ENCODE measurements at regions not wholly inside any gene's neighbourhood (a gene's known extent, or its start where the extent isn't known, plus 50 kb on each side); places are given as distances from the start of the nearest gene placed in this dataset.
"Not testable (repeated sequence)": the region's sequence is repeated elsewhere in the genome, so short reads cannot be mapped to it uniquely, and the experiment has no call there.

DNA sequence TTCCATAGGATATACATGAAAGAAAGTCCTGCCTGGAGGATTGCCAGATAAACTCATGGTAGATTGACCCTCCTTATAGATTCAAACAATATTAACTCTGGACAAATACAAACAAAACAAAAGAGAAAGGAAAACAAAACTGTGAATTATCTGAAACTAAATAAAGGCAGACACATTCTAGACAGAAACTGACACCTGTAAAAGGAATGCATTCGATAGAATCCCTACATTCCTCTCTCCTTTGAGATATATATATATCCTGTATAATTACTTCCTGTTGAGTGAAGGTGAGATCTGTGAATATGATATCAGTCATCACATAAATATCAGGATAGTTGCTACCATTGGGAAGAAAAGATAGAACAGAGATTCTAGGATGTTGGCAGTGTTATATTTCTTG lies 948.4 kb upstream of the ATXN7L3B start:
- DNase-seq, result no peak

GRCh38 chr12:73598626-73599025 lies 939.0 kb upstream of the ATXN7L3B start:
- no peak for DNase-seq

DNA sequence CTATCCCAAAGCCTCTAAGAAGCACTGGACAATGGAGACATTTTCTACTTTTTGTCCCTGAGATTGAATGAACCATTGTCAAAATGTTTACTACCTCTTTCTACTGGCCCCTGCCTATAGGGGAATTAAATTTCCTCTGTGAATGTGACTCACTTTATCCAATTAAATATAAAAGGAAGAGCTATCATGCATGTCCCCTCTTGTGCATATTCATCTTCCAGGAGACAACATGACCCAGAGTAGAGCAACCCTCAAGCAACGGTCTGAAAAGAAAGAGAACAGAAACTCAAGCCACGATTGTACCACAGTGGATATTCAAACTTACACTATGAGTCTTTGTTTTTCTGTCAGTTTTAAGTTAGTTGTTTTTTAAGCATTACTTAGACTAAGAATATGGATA lies 938.4 kb upstream of the ATXN7L3B start:
- DNase-seq, result no peak

DNA sequence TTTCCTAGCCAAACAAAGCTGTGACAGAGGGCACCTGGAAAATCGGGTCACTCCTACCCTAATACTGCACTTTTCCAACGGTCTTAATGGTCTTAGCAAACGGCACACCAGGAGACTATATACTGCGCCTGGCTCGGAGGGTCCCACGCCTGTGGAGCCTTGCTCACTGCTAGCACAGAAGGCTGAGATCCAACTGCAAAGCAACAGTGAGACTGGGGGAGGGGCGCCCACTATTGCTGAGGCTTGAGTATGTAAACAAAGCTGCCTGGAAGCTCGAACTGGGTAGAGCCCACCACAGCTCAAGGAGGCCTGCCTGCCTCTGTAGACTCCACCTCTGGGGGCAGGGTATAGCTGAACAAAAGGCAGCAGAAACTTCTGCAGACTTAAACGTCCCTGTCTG lies 931.7 kb upstream of the ATXN7L3B start:
- not testable (repeated sequence) for DNase-seq

DNA sequence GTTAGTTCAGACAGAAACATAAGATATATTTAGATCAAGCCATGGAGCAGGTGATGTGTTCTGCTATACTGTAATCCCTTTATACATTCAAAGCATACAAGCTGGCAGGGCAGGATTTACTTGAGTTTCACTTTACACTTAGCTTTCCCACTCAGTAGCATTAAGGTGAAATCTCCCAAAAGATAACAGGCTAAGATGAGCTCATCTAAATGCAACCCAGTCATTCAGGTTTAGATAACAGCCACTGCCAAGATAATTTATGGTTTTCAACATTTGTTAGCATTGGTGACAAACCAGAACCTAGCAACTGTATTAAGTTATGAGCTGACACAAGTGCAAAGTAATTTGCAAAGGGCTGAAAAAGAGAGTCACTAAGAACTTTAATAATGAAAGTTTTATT lies 925.1 kb upstream of the ATXN7L3B start:
- no peak for DNase-seq

DNA sequence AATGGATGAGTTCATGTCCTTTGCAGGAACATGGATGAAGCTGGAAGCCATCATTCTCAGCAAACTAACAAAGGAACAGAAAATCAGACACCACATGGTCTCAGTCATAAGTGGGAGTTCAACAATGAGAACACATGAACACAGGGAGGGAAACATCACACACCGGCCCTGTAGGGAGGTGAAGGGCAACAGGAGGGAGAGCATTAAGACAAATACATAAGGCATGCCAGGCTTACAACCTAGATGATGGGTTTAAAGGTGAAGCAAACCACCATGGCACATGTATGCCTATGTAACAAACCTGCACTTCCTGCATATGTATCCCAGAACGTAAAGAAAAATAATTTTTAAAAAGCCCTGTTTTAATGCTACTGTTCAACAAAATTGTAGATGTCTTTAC lies 914.2 kb upstream of the ATXN7L3B start:
- no peak for DNase-seq

DNA sequence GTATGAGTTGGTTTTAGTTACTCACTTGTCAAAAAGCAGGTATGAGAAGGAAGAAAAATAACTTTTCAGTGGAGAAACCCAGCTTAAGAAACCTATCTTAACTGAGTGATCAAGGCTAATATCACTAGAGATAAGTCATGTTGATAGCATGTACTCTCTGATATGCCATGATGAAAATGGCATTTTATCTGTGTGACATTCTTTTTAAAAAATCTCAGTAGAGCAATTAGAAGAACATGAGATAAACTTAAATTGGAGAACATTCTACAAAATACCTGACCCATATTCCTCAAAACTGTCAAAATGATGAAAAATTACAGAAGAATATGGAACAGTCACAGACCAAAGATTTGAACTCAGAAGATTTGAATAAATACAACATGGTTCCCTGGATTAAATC lies 912.4 kb upstream of the ATXN7L3B start:
- DNase-seq, result no peak

DNA sequence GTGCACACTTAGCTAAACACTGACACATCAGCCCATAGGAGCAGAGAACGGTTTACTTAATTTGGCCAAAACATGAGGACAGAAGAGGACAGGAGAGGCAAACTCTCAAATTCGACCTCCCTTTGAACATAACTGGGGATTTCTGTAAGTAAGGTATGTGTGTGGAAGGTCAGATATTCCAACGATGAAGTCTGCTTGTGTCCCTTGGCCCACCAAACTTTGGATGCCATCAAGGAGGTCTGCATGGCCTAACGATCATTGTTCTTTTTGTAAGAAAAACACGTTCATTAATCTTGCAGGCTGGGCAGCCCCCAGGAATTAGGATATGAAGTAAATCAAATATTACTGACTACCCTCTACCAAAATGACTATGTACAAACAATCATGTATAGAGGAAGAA lies 908.5 kb upstream of the ATXN7L3B start:
- no peak for DNase-seq

DNA sequence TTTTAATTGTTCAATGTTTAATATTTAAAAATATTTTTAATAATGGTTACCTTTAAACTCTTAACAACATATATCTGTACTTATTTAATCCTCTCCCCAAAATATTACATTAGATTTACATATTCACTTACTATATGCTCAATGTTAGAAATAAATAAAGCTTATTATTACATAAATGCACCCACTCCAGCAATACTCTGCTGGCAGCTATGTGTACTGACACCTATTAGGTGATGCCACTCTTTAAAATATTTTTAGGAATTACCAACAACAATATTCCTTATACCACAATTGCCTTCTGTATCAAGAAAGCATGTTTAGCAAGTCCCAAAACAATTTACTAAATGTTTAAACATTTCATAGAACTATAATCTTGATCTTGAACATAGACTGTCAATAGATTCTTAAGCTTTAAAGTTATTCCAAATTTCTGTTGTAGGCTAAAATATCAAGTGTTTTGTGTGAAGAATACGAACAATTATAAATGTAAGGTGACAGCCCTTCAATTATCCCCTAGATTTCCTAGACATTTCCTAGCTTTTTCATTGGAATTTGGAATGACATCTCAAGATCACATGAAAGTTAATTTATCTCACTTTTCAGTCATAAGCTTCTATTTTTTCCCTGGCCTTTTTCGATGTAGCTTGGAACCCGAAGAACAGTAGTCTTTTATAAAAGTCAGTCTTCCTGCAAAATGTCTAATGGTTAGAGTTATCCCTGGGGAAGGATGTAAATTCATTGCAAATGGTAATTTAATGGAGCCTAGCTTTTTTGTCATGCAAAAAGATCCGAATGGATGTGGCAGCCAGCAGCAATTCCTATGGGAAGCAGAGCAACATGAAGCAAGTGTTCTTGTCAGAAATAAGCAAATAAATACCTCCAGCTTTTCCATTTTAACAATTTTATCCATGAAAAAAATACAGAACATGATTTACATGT lies 907.5 kb upstream of the ATXN7L3B start:
- no peak for DNase-seq

GRCh38 chr12:73632191-73632590 lies 905.4 kb upstream of the ATXN7L3B start:
- no peak for DNase-seq

DNA sequence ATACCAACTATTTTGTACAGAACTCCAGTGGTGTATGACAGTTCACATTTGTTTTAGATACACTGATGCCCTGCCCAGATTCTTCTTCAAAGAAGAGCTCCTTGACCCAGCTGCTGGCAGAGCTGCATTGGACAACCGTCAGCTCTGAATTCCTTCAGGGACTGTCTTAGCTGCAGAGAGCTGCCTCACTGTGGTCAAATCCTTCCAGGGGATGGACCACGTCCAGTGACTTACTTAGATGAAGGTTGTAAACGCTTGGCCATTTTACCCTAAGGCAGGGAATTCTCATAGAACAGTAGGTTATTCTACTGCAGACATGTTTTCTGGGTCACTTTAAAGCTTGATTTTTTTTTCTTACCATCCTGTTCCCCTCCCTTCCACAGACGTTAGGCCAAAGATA lies 905.0 kb upstream of the ATXN7L3B start:
- DNase-seq, result no peak

- not testable (repeated sequence) for DNase-seq
Measured at GRCh38 chr12:73639397-73639796, 898.2 kb upstream of the ATXN7L3B start.

GRCh38 chr12:73656375-73656774 lies 881.3 kb upstream of the ATXN7L3B start:
- DNase-seq, result no peak

DNA sequence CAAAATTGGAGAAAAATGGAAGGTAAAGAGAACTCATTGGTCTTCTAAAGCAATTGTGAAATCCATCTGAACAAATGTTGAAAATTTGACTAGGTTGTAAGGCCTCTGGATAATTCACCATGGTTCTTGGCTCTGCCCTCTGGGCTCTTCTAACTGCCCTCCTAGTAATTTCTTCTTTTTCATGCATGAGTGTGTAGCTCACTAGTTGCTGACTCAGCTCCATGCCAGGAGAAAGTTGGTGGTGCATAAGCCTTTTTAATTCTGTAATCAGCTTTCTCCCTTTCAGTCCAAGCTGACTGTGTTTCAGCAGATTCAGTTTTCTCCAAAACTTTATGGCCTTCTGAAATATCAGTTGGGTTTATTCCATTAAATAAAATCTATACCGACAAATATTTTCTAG lies 877.8 kb upstream of the ATXN7L3B start:
- no peak for DNase-seq

DNA sequence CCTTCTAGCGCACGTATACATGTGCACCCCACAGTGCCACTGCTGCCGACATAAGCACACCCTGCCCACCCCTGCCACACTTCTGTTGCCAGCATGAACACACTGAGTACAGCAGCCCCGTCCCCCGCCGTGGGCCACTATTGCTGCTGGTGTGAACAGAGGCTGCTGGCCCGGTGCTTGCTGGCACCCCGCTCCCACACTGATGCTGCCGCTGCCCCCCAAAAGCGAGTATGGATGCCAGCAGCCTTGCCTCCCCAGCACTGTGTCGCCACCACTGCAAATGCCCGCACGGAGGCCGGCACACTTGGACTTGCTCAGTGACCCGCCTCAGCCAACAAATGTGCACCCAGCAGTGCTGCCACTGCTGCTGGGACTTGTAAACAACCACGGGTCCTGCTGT lies 872.4 kb upstream of the ATXN7L3B start:
- DNase-seq, result no peak

DNA sequence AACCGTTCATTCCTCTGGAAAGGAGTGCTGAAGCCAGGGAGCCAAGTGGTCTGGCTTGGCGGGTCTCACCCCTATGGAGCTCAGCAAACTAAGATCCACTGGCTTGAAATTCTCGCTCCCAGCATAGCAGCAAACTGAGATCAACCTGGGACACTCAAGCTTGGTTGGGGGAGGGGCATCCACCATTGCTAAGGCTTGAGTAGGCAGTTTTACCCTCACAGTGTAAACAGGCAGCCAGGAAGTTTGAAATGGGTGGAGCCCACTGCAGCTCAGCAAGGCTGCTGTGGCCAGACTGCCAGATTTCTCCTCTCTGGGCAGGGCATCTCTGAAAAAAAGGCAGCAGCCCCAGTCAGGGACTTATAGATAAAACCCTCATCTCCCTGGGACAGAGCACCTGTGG lies 866.1 kb upstream of the ATXN7L3B start:
- not testable (repeated sequence) for DNase-seq

DNA sequence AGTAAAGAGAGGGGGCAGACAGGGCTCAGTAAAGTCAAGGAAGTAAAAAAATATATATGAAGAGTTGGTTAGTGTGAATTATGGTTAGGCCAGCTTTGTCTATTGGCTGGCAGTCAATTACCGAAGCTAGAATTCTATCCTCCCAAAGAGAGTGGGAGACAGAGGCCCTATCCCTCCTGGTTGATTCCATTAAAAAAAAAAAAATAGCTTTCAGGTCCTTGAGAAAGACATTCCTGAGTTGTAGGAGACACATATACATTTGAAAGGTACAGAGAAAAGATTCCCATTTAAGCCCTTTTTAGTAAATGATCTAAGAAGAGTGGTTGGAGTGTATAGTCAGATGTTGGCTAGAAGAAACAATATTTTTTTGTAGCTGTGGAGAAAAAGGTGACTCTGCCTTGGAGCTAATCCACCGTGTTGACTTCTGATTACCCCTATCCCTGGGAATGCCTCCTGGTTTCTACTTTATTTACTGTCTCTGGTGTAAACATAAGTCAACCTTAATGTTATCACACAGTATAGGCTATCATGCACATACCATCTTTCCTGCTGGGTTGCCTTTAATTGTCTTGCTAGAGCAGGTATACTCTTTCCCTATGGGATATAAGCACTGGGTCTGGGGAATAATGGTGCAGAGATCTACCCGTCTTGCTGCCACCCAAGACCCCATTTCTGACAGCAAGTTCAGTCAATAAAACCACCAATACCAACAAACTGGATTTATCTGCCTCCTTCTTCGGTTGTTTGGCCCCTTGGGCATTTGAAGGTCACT lies 859.9 kb upstream of the ATXN7L3B start:
- DNase-seq, result no peak

DNA sequence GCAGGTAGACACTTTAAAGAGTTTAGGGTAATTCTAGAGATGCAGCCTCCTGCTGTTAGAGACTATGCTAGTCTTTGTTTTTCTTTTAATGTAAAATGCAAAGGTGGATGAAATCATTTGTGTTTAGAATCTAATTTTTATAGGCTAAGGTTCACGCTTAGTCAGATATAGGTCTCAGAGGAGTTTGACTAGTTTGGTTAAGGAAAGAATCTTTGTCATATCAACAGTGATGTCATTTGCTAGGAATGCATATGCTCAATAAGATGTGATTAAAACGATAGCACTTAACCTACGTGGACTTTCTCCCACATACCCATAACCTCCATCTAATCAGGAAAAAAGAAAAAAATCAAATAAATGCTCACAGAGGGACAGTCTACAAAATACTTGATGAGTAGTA lies 859.3 kb upstream of the ATXN7L3B start:
- no peak for DNase-seq

- no peak for DNase-seq
Measured at GRCh38 chr12:73699318-73699717, 838.3 kb upstream of the ATXN7L3B start.

- DNase-seq, result no peak
Measured at GRCh38 chr12:73714655-73715054, 823.0 kb upstream of the ATXN7L3B start.

GRCh38 chr12:73716143-73716542 lies 821.5 kb upstream of the ATXN7L3B start:
- DNase-seq, result not testable (repeated sequence)

DNA sequence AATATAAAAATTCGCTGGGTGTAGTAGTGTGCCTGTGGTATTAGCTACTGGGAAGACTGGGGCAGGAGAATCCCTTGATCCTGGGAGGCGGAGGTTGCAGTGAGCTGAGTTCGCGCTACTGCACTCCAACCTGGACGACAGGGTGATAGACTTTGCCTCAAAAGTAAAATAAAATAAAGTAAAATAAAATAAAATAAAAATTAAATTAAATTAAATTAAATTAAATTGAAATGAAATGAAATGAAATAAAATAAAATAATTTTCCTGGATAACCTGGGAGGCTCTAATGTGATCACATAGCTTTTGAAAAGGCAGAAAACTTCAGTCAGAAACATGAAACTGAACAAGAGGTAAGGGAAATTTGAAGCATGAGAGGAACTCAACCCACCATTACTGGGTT lies 818.4 kb upstream of the ATXN7L3B start:
- no peak for DNase-seq

DNA sequence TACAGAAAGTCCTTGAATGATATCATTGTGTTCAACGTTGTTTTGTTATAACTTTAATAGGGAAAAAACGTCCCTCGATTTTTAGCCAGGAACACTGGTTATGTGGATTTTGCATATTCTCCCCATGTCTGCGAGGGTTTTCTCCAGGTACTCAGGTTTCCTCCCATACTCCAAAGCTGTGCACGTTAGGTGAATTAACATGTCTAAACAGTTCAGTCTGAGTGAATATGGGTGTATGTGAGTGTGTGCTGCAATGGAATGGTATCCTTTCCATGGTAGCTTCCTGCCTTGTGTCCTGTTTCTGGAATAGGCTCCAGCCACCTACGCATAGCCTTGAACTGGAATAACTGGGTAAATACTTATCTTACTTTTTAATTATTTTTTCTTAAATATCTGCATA lies 810.8 kb upstream of the ATXN7L3B start:
- DNase-seq, result no peak

- no peak for DNase-seq
Measured at GRCh38 chr12:73731658-73732057, 806.0 kb upstream of the ATXN7L3B start.

Measured in KG1 (cell line).